ENCODE measurements at regions not wholly inside any gene's neighbourhood (a gene's known extent, or its start where the extent isn't known, plus 50 kb on each side); places are given as distances from the start of the nearest gene placed in this dataset.

- no peak for DNase-seq
Measured at GRCh38 chr20:24798930-24799705, 150.0 kb upstream of the CST7 start.

GRCh38 chr20:24799971-24800580 is 149.0 kb upstream of the CST7 start:
- no peak for DNase-seq

GRCh38 chr20:24802286-24802820 is 146.7 kb upstream of the CST7 start:
- no peak for DNase-seq

GRCh38 chr20:24804481-24805206 is 144.4 kb upstream of the CST7 start:
- no peak for DNase-seq

GRCh38 chr20:24805456-24806238 is 143.4 kb upstream of the CST7 start:
- no peak for DNase-seq

GRCh38 chr20:24806705-24807676 is 142.1 kb upstream of the CST7 start:
- DNase-seq, result no peak

GRCh38 chr20:24808616-24809015 is 140.5 kb upstream of the CST7 start:
- DNase-seq, result no peak

- no peak for DNase-seq
Measured at GRCh38 chr20:24809606-24810005, 139.5 kb upstream of the CST7 start.

GRCh38 chr20:24810676-24811407 is 138.2 kb upstream of the CST7 start:
- DNase-seq, result no peak

GRCh38 chr20:24812373-24812772 is 136.7 kb upstream of the CST7 start:
- DNase-seq, result no peak

GRCh38 chr20:24813080-24813479 is 136.0 kb upstream of the CST7 start:
- DNase-seq, result no peak

- DNase-seq, result no peak
Measured at GRCh38 chr20:24813496-24813895, 135.6 kb upstream of the CST7 start.

- DNase-seq, result no peak
Measured at GRCh38 chr20:24813936-24814335, 135.1 kb upstream of the CST7 start.

GRCh38 chr20:24814556-24815195 is 134.4 kb upstream of the CST7 start:
- DNase-seq, result no peak

GRCh38 chr20:24815196-24815815 is 133.8 kb upstream of the CST7 start:
- no peak for DNase-seq

- no peak for DNase-seq
Measured at GRCh38 chr20:24815931-24816330, 133.1 kb upstream of the CST7 start.

- no peak for DNase-seq
Measured at GRCh38 chr20:24816431-24816830, 132.6 kb upstream of the CST7 start.

- no peak for DNase-seq
Measured at GRCh38 chr20:24816907-24817306, 132.2 kb upstream of the CST7 start.

- DNase-seq, result no peak
Measured at GRCh38 chr20:24817351-24817750, 131.7 kb upstream of the CST7 start.

GRCh38 chr20:24818056-24818455 is 131.0 kb upstream of the CST7 start:
- DNase-seq, result no peak

Measured in NCI-H1436 (cell line).